Parathyroid adenoma (tissue), 2 donors: ENCODE measurements at regions not wholly inside any gene's neighbourhood (a gene's known extent, or its start where the extent isn't known, plus 50 kb on each side); places are given as distances from the start of the nearest gene placed in this dataset.

Source experiments
- H2AFZ ChIP-seq: fragments of 300-600 bp; sonication (generic); one replicate; pipeline ENCODE4 v1.7.0; 2017; ENCODE audit warnings: antibody characterized with exemption, mild to moderate bottlenecking
- H3K27ac ChIP-seq: fragments of 300-600 bp; sonication (generic); one replicate; pipeline ENCODE4 v1.7.0; 2017
- H3K27me3 ChIP-seq: fragments of 300-600 bp; sonication (generic); one replicate; pipeline ENCODE4 v1.7.0; 2017; ENCODE audit warnings: low read length; ENCODE audit not compliant: control insufficient read depth, insufficient read depth
- H3K36me3 ChIP-seq: fragments of 300-600 bp; sonication (generic); one replicate; pipeline ENCODE4 v1.7.0; 2017; ENCODE audit warnings: low read length; ENCODE audit not compliant: control insufficient read depth, insufficient read depth
- H3K4me1 ChIP-seq: fragments of 300-600 bp; sonication (generic); one replicate; pipeline ENCODE4 v1.7.0; 2017; ENCODE audit warnings: control low read depth
- H3K4me2 ChIP-seq: fragments of 300-600 bp; sonication (generic); one replicate; pipeline ENCODE4 v1.7.0; 2017; ENCODE audit warnings: low read length
- H3K4me3 ChIP-seq: fragments of 300-600 bp; sonication (generic); one replicate; pipeline ENCODE4 v1.7.0; 2017; ENCODE audit warnings: low read depth, low read length
- H3K79me2 ChIP-seq: fragments of 300-600 bp; sonication (generic); one replicate; pipeline ENCODE4 v1.7.0; 2017; ENCODE audit warnings: control low read depth
- H3K9ac ChIP-seq: fragments of 300-600 bp; sonication (generic); one replicate; pipeline ENCODE4 v1.7.0; 2017; ENCODE audit warnings: mild to moderate bottlenecking
- H3K9me3 ChIP-seq: fragments of 300-600 bp; sonication (generic); one replicate; pipeline ENCODE4 v1.7.0; 2017; ENCODE audit warnings: low read length; ENCODE audit not compliant: control insufficient read depth
- TF ChIP-seq, protein P1 (sequence below): fragments of 300-600 bp; sonication (generic); IDR thresholded peaks from one replicate; pipeline ENCODE4 v1.7.0; 2017; ENCODE audit warnings: antibody characterized with exemption, mild to moderate bottlenecking
- donor health status: primary hyperparathyroidism.

DNA sequence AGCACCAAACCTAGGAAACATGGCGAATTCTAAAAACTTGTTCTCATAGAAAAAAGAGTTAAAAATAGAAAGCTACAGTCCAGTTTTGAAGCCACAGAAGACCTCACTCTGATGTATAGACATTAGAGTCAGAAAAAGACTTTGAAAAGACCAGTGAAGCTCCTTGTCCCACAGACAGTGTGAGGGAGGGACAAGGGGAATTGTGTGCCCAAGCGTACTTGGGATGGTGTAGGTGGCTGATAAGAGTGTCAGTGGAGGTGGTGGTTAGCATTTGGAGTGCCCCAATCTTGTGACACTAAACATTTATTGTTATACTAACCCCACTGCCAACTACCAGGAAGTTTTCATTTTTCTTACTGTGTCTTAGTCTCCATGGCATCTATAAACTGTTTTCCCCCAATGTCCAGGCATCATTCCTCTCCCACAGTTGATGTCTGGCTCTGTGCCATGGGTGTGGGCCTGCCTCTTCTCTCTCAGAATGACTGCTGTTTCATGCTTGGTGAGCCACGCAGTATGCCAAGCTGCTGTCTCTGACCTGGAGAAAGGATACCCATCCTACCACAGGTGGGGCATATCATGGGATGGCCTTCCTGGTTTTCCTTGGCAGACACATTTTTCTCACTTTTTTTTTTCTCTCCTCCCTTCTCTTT, 161.4 kb downstream of the RPIA start:
- Histone ChIP-seq H3K36me3 (no peaks in the 10 kb centered on the region), H2AFZ (no peak overlapping the region), H3K9ac (no peak overlapping the region), H3K27me3 (no peaks in the 10 kb centered on the region), H3K27ac (no peak overlapping the region), H3K9me3 (no peaks in the 10 kb centered on the region), H3K79me2 (no peaks in the 10 kb centered on the region), H3K4me1 (no peaks in the 10 kb centered on the region), H3K4me3 (no peak overlapping the region), H3K4me2 (no peak overlapping the region)
- TF ChIP-seq, protein P1, sequence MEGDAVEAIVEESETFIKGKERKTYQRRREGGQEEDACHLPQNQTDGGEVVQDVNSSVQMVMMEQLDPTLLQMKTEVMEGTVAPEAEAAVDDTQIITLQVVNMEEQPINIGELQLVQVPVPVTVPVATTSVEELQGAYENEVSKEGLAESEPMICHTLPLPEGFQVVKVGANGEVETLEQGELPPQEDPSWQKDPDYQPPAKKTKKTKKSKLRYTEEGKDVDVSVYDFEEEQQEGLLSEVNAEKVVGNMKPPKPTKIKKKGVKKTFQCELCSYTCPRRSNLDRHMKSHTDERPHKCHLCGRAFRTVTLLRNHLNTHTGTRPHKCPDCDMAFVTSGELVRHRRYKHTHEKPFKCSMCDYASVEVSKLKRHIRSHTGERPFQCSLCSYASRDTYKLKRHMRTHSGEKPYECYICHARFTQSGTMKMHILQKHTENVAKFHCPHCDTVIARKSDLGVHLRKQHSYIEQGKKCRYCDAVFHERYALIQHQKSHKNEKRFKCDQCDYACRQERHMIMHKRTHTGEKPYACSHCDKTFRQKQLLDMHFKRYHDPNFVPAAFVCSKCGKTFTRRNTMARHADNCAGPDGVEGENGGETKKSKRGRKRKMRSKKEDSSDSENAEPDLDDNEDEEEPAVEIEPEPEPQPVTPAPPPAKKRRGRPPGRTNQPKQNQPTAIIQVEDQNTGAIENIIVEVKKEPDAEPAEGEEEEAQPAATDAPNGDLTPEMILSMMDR = no peak

GRCh38 chr2:88853403-88853790, 161.9 kb downstream of the RPIA start:
- Histone ChIP-seq H3K9me3 (no peaks in the 10 kb centered on the region), H3K4me1 (no peaks in the 10 kb centered on the region), H3K4me2 (no peak overlapping the region), H3K27ac (no peak overlapping the region), H3K27me3 (no peaks in the 10 kb centered on the region), H2AFZ (no peak overlapping the region), H3K4me3 (no peak overlapping the region), H3K79me2 (no peaks in the 10 kb centered on the region), H3K9ac (no peak overlapping the region), H3K36me3 (no peaks in the 10 kb centered on the region)
- TF ChIP-seq, protein P1 = no peak

GRCh38 chr2:88854528-88854927, 163.1 kb downstream of the RPIA start:
- Histone ChIP-seq H3K9ac (no peak overlapping the region), H3K36me3 (no peaks in the 10 kb centered on the region), H3K27ac (no peak overlapping the region), H2AFZ (no peak overlapping the region), H3K4me3 (no peak overlapping the region), H3K9me3 (no peaks in the 10 kb centered on the region), H3K27me3 (no peaks in the 10 kb centered on the region), H3K4me1 (no peaks in the 10 kb centered on the region), H3K79me2 (no peaks in the 10 kb centered on the region), H3K4me2 (no peak overlapping the region)
- TF ChIP-seq, protein P1 = no peak

- Histone ChIP-seq H3K4me3 (no peak overlapping the region), H3K27me3 (no peaks in the 10 kb centered on the region), H3K27ac (no peak overlapping the region), H3K36me3 (no peaks in the 10 kb centered on the region), H3K4me1 (no peaks in the 10 kb centered on the region), H3K79me2 (no peaks in the 10 kb centered on the region), H3K4me2 (no peak overlapping the region), H2AFZ (no peak overlapping the region), H3K9ac (no peak overlapping the region), H3K9me3 (no peaks in the 10 kb centered on the region)
- TF ChIP-seq, protein P1 = no peak
These were observed 164.3 kb downstream of the RPIA start for GRCh38 chr2:88855620-88856408.
